ENCODE measurements at regions not wholly inside any gene's neighbourhood (a gene's known extent, or its start where the extent isn't known, plus 50 kb on each side); places are given as distances from the start of the nearest gene placed in this dataset.

- H3K27ac ChIP-seq: no peak overlapping the region
- no peak for TF ChIP-seq CTCF (conservative IDR thresholded peaks at IDR 0.05)
- TF ChIP-seq ZFX (IDR thresholded peaks at IDR 0.05): no peak
These were observed 207.8 kb downstream of the BMP2 start for GRCh38 chr20:6975311-6975710.

GRCh38 chr20:6976106-6976900 lies 208.8 kb downstream of the BMP2 start:
- H3K27ac ChIP-seq: no peak overlapping the region
- TF ChIP-seq ZFX (IDR thresholded peaks at IDR 0.05) (no peak), CTCF (conservative IDR thresholded peaks at IDR 0.05) (no peak)

GRCh38 chr20:6979621-6980020 lies 212.1 kb downstream of the BMP2 start:
- TF ChIP-seq ZFX (IDR thresholded peaks at IDR 0.05) (no peak), CTCF (conservative IDR thresholded peaks at IDR 0.05) (no peak)
- H3K27ac ChIP-seq: no peak overlapping the region

- TF ChIP-seq CTCF (conservative IDR thresholded peaks at IDR 0.05) (no peak), ZFX (IDR thresholded peaks at IDR 0.05) (no peak)
- H3K27ac ChIP-seq: no peak overlapping the region
These were observed 225.5 kb downstream of the BMP2 start for GRCh38 chr20:6993011-6993410.

- TF ChIP-seq ZFX (IDR thresholded peaks at IDR 0.05): no peak
- TF ChIP-seq CTCF (conservative IDR thresholded peaks at IDR 0.05): no peak
- no peak overlapping the region for H3K27ac ChIP-seq
These were observed 226.0 kb downstream of the BMP2 start for GRCh38 chr20:6993511-6993910.

GRCh38 chr20:6994452-6994851 lies 227.0 kb downstream of the BMP2 start:
- no peak for TF ChIP-seq CTCF (conservative IDR thresholded peaks at IDR 0.05)
- no peak for TF ChIP-seq ZFX (IDR thresholded peaks at IDR 0.05)
- H3K27ac ChIP-seq: no peak overlapping the region

- no peak overlapping the region for H3K27ac ChIP-seq
- TF ChIP-seq CTCF (conservative IDR thresholded peaks at IDR 0.05) (no peak), ZFX (IDR thresholded peaks at IDR 0.05) (no peak)
These were observed 231.4 kb downstream of the BMP2 start for GRCh38 chr20:6998909-6999308.
